DND-41 (cell line): ENCODE measurements at regions not wholly inside any gene's neighbourhood (a gene's known extent, or its start where the extent isn't known, plus 50 kb on each side); places are given as distances from the start of the nearest gene placed in this dataset.

Experiments used
- CTCF ChIP-seq: IDR thresholded peaks from 2 replicates; pipeline ENCODE4 v1.5.1; 2012; ENCODE audit warnings: borderline replicate concordance, low read length, moderate library complexity, mild to moderate bottlenecking; ENCODE audit not compliant: poor library complexity, severe bottlenecking; ENCODE audit errors: extremely low read depth
- EZH2 ChIP-seq: IDR thresholded peaks from 3 replicates; pipeline ENCODE4 v1.6.1; 2012; ENCODE audit warnings: borderline replicate concordance, low read depth, mild to moderate bottlenecking, moderate library complexity, low read length, inconsistent platforms; ENCODE audit not compliant: severe bottlenecking

GRCh38 chr6:81436990-81437389 lies 315.5 kb downstream of the TENT5A start:
- no peak for TF ChIP-seq CTCF
- no peak for TF ChIP-seq EZH2
